OCI-LY7 (cell line): ENCODE measurements at regions not wholly inside any gene's neighbourhood (a gene's known extent, or its start where the extent isn't known, plus 50 kb on each side); places are given as distances from the start of the nearest gene placed in this dataset.

Experiments
- EZH2phosphoT487 ChIP-seq: fragments of 200-600 bp; sonication (generic); IDR thresholded peaks from 2 replicates; pipeline ENCODE4 v1.6.1; 2018; ENCODE audit warnings: low read depth, borderline replicate concordance, mild to moderate bottlenecking, mixed run types, antibody characterized with exemption, low read length, moderate library complexity, mixed read lengths
- TF ChIP-seq, protein P1 (sequence below): fragments of 200-600 bp; sonication (generic); conservative IDR thresholded peaks from 2 replicates; pipeline ENCODE4 v1.5.1; 2014; ENCODE audit warnings: mild to moderate bottlenecking, antibody characterized with exemption, low read length, moderate library complexity, mixed read lengths

DNA sequence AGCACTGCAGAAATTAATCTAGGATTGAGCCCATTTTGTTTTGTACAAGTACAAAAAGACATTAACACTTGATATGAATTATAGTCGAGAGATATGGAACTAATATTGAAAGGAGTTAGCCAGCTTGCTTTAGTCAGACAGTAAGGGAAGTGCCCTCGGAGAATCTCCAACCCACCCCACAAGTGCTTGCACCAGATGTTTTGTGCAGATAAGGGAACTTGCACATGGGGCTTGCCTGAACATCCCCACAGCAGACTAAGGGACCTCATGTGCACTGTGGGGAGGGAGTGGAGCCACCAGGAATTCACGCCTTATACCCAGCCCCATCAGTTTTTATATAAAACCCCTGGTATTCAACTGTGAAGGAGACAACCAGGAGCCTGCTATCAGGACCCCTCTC is 122.3 kb downstream of the EFHB start:
- TF ChIP-seq, protein P1, sequence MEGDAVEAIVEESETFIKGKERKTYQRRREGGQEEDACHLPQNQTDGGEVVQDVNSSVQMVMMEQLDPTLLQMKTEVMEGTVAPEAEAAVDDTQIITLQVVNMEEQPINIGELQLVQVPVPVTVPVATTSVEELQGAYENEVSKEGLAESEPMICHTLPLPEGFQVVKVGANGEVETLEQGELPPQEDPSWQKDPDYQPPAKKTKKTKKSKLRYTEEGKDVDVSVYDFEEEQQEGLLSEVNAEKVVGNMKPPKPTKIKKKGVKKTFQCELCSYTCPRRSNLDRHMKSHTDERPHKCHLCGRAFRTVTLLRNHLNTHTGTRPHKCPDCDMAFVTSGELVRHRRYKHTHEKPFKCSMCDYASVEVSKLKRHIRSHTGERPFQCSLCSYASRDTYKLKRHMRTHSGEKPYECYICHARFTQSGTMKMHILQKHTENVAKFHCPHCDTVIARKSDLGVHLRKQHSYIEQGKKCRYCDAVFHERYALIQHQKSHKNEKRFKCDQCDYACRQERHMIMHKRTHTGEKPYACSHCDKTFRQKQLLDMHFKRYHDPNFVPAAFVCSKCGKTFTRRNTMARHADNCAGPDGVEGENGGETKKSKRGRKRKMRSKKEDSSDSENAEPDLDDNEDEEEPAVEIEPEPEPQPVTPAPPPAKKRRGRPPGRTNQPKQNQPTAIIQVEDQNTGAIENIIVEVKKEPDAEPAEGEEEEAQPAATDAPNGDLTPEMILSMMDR: no peak
- no peak for TF ChIP-seq EZH2phosphoT487
